GM18502 (cell line): ENCODE measurements at regions not wholly inside any gene's neighbourhood (a gene's known extent, or its start where the extent isn't known, plus 50 kb on each side); places are given as distances from the start of the nearest gene placed in this dataset.

Experiments
- ATAC-seq: cut with Tn5 transposase; IDR thresholded peaks from one replicate; pipeline ENCODE4 v1.9.1; 2021; ENCODE audit warnings: mild to moderate bottlenecking; ENCODE audit not compliant: unreplicated experiment, poor library complexity

- ATAC-seq, result no peak
Measured at GRCh38 chr20:4095639-4096038, 53.0 kb upstream of the SMOX start.

- no peak for ATAC-seq
Measured at GRCh38 chr20:4091490-4092479, 56.8 kb upstream of the SMOX start.

GRCh38 chr20:4090756-4091489, 57.7 kb upstream of the SMOX start:
- no peak for ATAC-seq

GRCh38 chr20:4089756-4090487, 58.7 kb upstream of the SMOX start:
- ATAC-seq, result no peak

- ATAC-seq, result no peak
Measured at GRCh38 chr20:4088766-4089165, 59.9 kb upstream of the SMOX start.

- ATAC-seq, result no peak
Measured at GRCh38 chr20:4087923-4088322, 60.7 kb upstream of the SMOX start.

GRCh38 chr20:4086771-4087687, 61.6 kb upstream of the SMOX start:
- no peak for ATAC-seq

GRCh38 chr20:4084721-4085120, 63.9 kb upstream of the SMOX start:
- no peak for ATAC-seq

GRCh38 chr20:4084096-4084495, 64.5 kb upstream of the SMOX start:
- no peak for ATAC-seq

- no peak for ATAC-seq
Measured at GRCh38 chr20:4083098-4083865, 65.3 kb upstream of the SMOX start.

- peak; percentile 65 for ATAC-seq
Measured at GRCh38 chr20:4082406-4083097, 66.1 kb upstream of the SMOX start.

GRCh38 chr20:4081421-4081820, 66.1 kb upstream of the RNF24 start:
- ATAC-seq, result no peak

GRCh38 chr20:4076671-4077070, 61.3 kb upstream of the RNF24 start:
- no peak for ATAC-seq

- no peak for ATAC-seq
Measured at GRCh38 chr20:4076033-4076432, 60.7 kb upstream of the RNF24 start.

GRCh38 chr20:4074877-4075455, 59.6 kb upstream of the RNF24 start:
- no peak for ATAC-seq

- ATAC-seq, result no peak
Measured at GRCh38 chr20:4073852-4074741, 58.7 kb upstream of the RNF24 start.

- ATAC-seq, result no peak
Measured at GRCh38 chr20:4071178-4071693, 55.9 kb upstream of the RNF24 start.
